ENCODE measurements at regions not wholly inside any gene's neighbourhood (a gene's known extent, or its start where the extent isn't known, plus 50 kb on each side); places are given as distances from the start of the nearest gene placed in this dataset.
A peak's percentile ranks its signal among the peaks of the same experiment; 100 is the strongest.
"Not testable (repeated sequence)": the region's sequence is repeated elsewhere in the genome, so short reads cannot be mapped to it uniquely, and the experiment has no call there.

DNA sequence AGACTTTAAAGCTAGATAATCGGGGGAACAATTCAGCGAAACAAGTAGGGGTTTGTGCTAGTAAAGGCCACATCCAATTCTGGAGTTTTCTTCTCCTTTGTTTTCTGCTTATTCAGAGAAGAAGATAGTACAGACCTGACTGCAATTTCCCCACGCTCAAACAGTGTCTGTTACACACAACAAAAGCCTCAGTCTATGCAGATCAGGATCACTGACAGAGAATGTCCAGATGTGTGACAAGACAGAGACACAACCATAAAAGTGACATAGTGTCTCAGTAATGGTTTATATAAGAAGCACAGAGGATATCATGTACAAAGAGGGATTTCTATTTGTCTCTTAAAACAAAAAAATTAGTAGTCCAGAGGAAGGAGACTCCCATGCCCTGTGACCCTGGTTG lies 70.7 kb upstream of the GTF3A start:
- no peak overlapping the region for H3K27ac Mint-ChIP-seq

DNA sequence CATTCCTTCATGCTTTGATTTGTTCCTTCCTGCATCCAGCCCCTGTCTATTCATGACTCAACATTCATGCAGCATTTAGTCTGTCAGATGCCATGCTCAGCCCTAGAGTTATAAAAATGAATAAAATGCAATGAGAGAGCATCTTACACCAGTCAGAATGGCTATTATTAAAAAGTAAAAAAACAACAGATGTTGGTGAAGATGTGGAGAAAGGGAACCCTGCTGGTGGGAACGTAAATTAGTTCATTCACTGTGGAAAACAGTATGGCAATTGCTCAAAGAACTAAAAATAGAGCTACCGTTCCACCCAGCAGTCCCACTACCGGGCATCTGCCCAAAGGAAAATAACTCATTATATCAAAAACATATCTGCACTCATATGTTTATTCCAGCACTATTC lies 70.0 kb upstream of the GTF3A start:
- Mint-ChIP-seq H3K4me1 (ENCODE audit: low read depth) (peaks cover 13% of the 10 kb centered on the region), H3K9me3 (peaks cover 7% of the 10 kb centered on the region), H3K27ac (no peak overlapping the region), H3K36me3 (ENCODE audit: low read depth) (no peaks in the 10 kb centered on the region), H3K4me3 (no peak overlapping the region), H3K27me3 (peaks cover 3% of the 10 kb centered on the region)
- intact Hi-C loops (cut with micrococcal nuclease): no loop called here

More for the DNA sequence above, 70.7 kb upstream of the GTF3A start:
- Mint-ChIP-seq H3K36me3 (ENCODE audit: low read depth) (no peaks in the 10 kb centered on the region), H3K27me3 (peaks cover 3% of the 10 kb centered on the region), H3K4me3 (no peak overlapping the region), H3K9me3 (peaks cover 7% of the 10 kb centered on the region), H3K4me1 (ENCODE audit: low read depth) (peaks cover 15% of the 10 kb centered on the region)
- intact Hi-C loops (cut with micrococcal nuclease): no loop called here

DNA sequence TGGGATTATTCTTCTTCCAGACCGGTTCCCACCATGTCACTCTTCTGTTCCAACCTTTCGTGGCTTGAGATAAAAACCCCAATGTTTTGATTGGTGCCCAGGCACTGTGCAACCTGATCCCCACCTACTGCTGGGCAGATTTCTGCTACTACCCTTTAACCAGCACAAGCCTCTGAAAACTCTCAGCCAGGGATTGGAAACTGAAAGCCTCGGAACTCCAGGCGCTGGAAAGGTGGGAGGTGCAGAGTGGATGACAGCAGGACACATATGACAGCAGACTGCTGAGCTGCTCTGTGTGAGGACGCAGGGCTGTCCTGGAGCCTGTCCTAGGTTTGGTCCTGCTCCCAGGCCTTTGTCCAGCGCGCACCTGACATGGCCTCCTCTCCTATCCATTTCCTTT lies 68.5 kb upstream of the GTF3A start:
- H3K4me3 Mint-ChIP-seq: no peak overlapping the region
- H3K27me3 Mint-ChIP-seq: peaks cover 9% of the 10 kb centered on the region
- H3K36me3 Mint-ChIP-seq (ENCODE audit: low read depth): no peaks in the 10 kb centered on the region
- intact Hi-C loops (cut with micrococcal nuclease): no loop called here
- no peaks in the 10 kb centered on the region for H3K4me1 Mint-ChIP-seq (ENCODE audit: low read depth)
- H3K9me3 Mint-ChIP-seq: peaks cover 5% of the 10 kb centered on the region
- no peak overlapping the region for H3K27ac Mint-ChIP-seq

DNA sequence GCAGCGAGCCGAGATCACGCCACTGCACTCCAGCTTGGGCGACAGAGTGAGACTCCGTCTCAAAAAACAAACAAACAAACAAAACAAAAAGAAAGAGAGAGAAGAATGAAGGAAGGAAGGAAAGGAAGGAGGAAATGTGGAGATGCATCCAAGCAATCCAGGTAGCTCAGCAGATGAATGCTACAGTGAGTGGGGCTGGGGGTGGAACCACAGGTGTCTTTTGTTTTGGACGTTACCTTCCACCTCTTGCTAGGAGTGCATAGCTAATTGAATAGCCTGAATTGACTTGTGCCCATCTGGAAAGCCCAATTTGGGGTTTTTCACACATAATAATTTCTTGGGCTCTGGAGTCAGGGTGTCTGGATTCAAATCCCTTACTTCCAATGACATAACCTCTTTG lies 66.0 kb upstream of the GTF3A start:
- Mint-ChIP-seq H3K9me3 (no peaks in the 10 kb centered on the region), H3K4me3 (no peak overlapping the region), H3K27ac (no peak overlapping the region), H3K4me1 (ENCODE audit: low read depth) (no peaks in the 10 kb centered on the region), H3K27me3 (peaks cover 20% of the 10 kb centered on the region), H3K36me3 (ENCODE audit: low read depth) (no peaks in the 10 kb centered on the region)
- intact Hi-C loops (cut with micrococcal nuclease): no loop called here

DNA sequence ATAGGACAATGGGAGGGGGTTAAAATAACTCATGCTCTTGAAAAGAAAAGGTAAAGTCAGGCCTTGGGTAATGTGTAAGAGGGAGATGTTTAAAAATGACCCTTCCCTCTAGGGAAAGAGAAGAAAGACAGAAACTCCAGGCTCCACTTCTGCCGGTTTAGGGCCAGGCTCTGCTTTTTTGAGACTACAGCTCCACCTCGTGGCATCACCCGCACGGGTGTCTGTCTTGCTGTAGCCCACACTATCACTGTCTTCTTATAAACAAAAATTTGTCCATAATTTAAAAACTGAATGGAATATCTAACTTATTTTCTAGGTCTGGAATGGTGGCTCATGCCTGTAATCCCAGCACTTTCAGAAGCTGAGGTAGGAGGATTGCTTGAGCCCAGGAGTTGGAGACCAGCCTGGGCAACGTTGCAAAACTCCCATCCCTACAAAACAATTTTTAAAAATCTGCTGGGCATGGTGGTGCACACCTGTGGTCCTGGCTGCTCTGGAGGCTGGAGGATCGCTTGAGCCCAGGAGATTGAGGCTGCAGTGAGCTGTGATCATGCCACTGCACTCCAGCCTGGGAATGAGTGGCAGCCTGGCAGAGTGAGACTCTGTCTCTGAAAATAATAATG lies 65.1 kb upstream of the GTF3A start:
- intact Hi-C loops (cut with micrococcal nuclease): loop anchor here (1.0 kb wide), 1 partner anchor 374 kb away; no protein-coding TSS in a partner anchor
- no peaks in the 10 kb centered on the region for H3K36me3 Mint-ChIP-seq (ENCODE audit: low read depth)
- H3K9me3 Mint-ChIP-seq: no peaks in the 10 kb centered on the region
- H3K27me3 Mint-ChIP-seq: peaks cover 20% of the 10 kb centered on the region
- H3K4me3 Mint-ChIP-seq: no peak overlapping the region
- no peak overlapping the region for H3K27ac Mint-ChIP-seq
- no peaks in the 10 kb centered on the region for H3K4me1 Mint-ChIP-seq (ENCODE audit: low read depth)

DNA sequence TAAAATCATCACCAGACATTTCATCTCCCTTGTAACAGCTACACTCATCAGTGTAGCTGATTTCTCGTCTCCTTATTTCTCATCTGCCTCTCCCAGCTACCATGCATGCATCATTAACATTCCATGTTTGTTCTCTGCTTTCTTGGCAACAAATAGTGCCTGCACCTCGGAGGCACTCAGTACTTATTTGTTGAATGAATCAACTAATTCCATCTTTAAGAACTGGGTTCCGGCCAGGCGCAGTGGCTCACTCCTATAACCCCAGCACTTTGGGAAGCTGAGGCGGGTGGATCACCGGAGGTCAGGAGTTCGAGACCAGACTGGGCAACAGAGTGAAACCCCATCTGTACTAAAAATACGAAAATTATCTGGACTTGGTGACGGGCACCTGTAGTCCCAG lies 63.9 kb upstream of the GTF3A start:
- H3K4me1 Mint-ChIP-seq (ENCODE audit: low read depth): no peaks in the 10 kb centered on the region

DNA sequence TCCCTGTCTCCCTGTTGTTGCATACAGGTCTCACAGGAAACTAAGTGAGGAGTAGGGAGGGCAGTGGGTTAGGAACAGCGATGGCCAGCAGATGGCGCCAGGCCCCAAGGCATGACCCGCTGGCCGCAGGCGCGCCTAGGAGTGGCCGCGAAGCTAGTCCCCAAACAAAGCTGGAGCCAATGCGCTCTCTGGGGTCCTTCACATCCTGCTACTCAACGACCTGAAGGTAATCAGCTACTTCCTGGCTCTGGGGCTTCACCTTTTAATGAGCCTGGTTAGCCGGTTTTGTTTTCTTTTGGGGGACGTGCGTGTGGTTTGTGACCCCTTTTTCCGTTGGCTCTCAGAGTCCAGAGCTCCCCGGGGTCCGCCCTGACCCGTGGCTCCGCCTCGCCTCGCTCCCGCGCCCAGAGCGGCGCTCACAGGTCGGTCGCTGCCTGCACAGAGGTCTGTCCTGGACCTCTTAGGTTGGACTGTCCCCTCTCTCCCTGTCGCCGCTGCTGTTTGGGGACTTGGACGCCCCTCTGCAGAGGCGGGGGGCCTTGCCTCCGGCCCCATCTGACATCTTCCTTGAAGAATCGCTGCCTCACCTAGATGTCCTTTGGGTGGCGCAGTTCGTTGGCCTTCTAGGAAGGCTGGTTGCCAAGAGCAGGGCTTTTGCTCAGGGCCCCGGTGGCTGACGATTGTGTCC lies 62.2 kb upstream of the GTF3A start:
- Mint-ChIP-seq H3K9me3 (no peaks in the 10 kb centered on the region), H3K27ac (no peak overlapping the region), H3K4me1 (ENCODE audit: low read depth) (no peaks in the 10 kb centered on the region), H3K27me3 (peaks cover 27% of the 10 kb centered on the region), H3K4me3 (peak overlapping the region; percentile 45), H3K36me3 (ENCODE audit: low read depth) (no peaks in the 10 kb centered on the region)
- intact Hi-C loops (cut with micrococcal nuclease): loop anchor here (1.0 kb wide), 2 partner anchors 464 to 622 kb away; no protein-coding TSS in a partner anchor

More for the DNA sequence above, 63.9 kb upstream of the GTF3A start:
- Mint-ChIP-seq H3K9me3 (no peaks in the 10 kb centered on the region), H3K36me3 (ENCODE audit: low read depth) (no peaks in the 10 kb centered on the region), H3K27me3 (peaks cover 20% of the 10 kb centered on the region), H3K4me3 (no peak overlapping the region), H3K27ac (no peak overlapping the region)
- intact Hi-C loops (cut with micrococcal nuclease): no loop called here

DNA sequence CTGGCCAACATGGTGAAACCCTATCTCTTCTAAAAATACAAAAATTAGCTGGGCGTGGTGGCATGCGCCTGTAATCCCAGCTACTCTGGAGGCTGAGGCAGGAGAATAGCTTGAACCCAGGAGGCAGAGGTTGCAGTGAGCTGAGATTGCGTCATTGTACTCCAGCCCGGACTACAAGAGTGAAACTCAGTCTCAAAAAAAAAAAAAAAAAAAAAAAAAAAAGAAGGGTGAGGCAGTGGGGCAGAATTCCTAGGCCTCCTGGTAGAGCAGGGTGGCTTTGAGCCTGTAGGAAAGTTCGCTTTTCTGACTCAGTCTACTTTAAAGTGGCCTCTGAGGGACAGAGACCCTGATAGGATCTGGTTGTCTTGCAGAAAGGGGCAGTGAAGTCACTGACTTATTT lies 60.8 kb upstream of the GTF3A start:
- H3K36me3 Mint-ChIP-seq (ENCODE audit: low read depth); H3K4me1 Mint-ChIP-seq (ENCODE audit: low read depth); intact Hi-C loops (cut with micrococcal nuclease); H3K4me3 Mint-ChIP-seq; H3K27ac Mint-ChIP-seq; H3K9me3 Mint-ChIP-seq: not testable (repeated sequence)
- peaks cover 31% of the 10 kb centered on the region for H3K27me3 Mint-ChIP-seq

DNA sequence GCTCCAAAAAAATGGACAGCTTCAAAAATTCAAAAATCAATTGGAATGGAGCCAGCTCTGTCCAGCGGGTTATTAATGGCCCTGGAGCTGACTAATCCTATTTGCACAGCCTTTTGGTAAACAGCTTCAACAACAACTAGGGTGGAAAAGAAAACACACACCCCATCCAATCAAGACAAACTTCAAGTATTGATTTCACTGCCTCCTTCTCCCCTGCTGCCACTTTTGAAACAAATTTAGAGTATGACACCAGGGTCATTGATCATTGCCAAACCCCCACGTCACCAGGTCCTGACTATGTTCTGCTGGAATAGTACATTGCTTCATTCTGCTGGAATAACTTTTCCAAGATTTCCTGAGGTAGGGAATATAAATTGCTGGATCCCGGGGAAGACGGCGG lies 56.8 kb upstream of the GTF3A start:
- H3K9me3 Mint-ChIP-seq: no peaks in the 10 kb centered on the region
- H3K36me3 Mint-ChIP-seq (ENCODE audit: low read depth): no peaks in the 10 kb centered on the region
- H3K27me3 Mint-ChIP-seq: peaks cover 20% of the 10 kb centered on the region
- H3K27ac Mint-ChIP-seq: no peak overlapping the region
- no peak overlapping the region for H3K4me3 Mint-ChIP-seq
- intact Hi-C loops (cut with micrococcal nuclease): no loop called here
- no peaks in the 10 kb centered on the region for H3K4me1 Mint-ChIP-seq (ENCODE audit: low read depth)

DNA sequence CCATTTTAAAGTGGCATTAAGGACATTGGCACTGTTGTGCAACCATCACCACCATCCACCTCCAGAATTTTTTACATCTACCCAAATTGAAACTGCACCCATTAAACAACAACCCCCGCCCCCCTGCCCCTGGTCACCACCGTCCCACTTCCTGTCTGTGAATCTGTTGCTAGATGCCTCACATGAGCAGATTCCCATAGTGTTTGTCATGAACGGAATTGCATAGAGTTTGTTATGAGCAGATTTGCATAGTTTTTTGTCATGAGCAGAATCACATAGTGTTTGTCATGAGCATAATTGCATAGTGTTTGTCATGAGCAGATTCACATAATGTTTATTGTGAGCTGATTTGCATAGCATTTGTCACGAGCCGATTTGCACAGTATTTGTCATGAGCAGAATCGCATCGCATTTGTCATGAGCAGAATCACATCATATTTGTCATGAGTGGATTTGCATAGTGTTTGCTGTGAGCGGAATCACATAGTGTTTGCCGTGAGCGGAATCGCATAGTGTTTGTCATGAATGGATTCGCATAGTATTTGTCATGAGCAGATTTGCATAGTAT lies 54.0 kb upstream of the GTF3A start:
- intact Hi-C loops (cut with micrococcal nuclease): no loop called here
- Mint-ChIP-seq H3K27me3 (peaks cover 21% of the 10 kb centered on the region), H3K4me3 (no peak overlapping the region), H3K27ac (no peak overlapping the region), H3K4me1 (ENCODE audit: low read depth) (no peaks in the 10 kb centered on the region), H3K9me3 (no peaks in the 10 kb centered on the region), H3K36me3 (ENCODE audit: low read depth) (no peaks in the 10 kb centered on the region)

DNA sequence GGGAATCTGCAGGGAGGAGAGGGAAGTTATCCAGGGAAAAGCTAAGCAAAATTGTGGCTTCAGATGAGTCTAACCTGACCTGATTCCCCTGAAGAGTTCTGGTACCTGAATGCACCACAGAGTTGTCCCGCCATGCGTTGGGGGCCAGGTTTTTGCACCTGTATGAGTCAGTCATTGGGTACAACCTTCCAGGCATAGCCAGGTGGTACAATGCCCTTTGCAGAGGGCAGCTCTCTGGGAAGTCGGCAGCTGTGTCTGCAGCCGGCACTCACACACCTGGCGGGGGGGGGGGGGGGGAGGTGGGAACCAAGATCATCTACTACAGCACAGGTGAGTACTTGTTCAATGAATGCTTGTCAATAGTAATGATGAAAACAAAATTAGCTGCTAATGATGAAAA lies 52.5 kb upstream of the GTF3A start:
- intact Hi-C loops (cut with micrococcal nuclease): no loop called here
- no peaks in the 10 kb centered on the region for H3K4me1 Mint-ChIP-seq (ENCODE audit: low read depth)
- no peak overlapping the region for H3K4me3 Mint-ChIP-seq
- H3K27ac Mint-ChIP-seq: no peak overlapping the region
- H3K36me3 Mint-ChIP-seq (ENCODE audit: low read depth): no peaks in the 10 kb centered on the region
- no peaks in the 10 kb centered on the region for H3K9me3 Mint-ChIP-seq
- H3K27me3 Mint-ChIP-seq: peaks cover 15% of the 10 kb centered on the region

DNA sequence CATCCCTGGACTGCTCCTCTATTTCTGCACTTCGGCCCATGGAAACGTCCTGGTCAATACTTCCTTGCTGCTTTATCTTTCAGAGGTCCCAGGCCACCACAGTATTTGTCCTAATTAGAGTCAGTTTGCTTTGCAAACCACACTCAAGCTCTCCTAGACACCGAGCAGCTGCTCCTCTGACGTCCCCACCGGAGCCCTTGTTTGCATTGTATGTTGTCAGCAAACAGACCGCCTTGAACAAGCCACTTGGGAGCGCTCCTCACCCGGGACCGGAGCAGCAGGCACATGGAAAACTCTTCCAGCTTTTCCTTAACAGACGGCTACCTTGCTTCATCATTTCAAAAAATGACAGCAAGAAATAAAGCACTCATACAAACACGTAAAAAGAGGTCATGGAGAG lies 51.5 kb upstream of the GTF3A start:
- intact Hi-C loops (cut with micrococcal nuclease): no loop called here
- no peak overlapping the region for H3K27ac Mint-ChIP-seq
- H3K4me1 Mint-ChIP-seq (ENCODE audit: low read depth): no peaks in the 10 kb centered on the region
- H3K36me3 Mint-ChIP-seq (ENCODE audit: low read depth): no peaks in the 10 kb centered on the region
- no peak overlapping the region for H3K4me3 Mint-ChIP-seq
- peaks cover 9% of the 10 kb centered on the region for H3K27me3 Mint-ChIP-seq
- no peaks in the 10 kb centered on the region for H3K9me3 Mint-ChIP-seq

DNA sequence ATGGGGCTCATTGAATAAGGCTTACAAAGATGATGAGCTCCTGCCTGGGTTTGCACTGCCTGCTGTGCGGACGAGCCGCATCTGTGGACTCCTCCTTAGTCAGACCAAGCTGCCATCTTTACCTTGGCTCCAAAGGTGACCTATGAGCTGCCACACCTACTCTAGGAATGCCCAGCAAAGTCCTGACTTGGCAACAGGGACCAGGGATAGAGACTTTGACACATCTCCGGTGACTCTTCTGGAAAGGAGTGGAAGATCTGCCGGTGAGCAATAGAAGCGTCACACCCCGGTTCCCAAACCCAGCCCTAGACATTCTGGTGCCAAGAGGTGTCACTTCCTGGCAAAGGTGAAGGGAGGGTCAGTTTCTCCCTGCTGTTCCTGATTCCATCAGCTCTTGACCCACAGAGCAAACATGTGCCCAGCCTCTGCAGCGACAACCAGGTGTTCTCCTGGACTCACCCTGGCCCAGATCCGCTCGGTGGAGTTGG lies 50.2 kb upstream of the GTF3A start:
- intact Hi-C loops (cut with micrococcal nuclease): loop anchor here (2.0 kb wide), 1 partner anchor 159 kb away; no protein-coding TSS in a partner anchor
- no peak overlapping the region for H3K4me3 Mint-ChIP-seq
- H3K4me1 Mint-ChIP-seq (ENCODE audit: low read depth): no peaks in the 10 kb centered on the region
- peaks cover 9% of the 10 kb centered on the region for H3K27me3 Mint-ChIP-seq
- H3K9me3 Mint-ChIP-seq: no peaks in the 10 kb centered on the region
- no peak overlapping the region for H3K27ac Mint-ChIP-seq
- no peaks in the 10 kb centered on the region for H3K36me3 Mint-ChIP-seq (ENCODE audit: low read depth)

Measured in dendritic cell treated with granulocyte-macrophage colony-stimulating factor and Interleukin-4, amounts not matched to agents 40 ng/mL and 50 ng/mL, for 4 days (primary cell).